ENCODE measurements at regions not wholly inside any gene's neighbourhood (a gene's known extent, or its start where the extent isn't known, plus 50 kb on each side); places are given as distances from the start of the nearest gene placed in this dataset.

DNA sequence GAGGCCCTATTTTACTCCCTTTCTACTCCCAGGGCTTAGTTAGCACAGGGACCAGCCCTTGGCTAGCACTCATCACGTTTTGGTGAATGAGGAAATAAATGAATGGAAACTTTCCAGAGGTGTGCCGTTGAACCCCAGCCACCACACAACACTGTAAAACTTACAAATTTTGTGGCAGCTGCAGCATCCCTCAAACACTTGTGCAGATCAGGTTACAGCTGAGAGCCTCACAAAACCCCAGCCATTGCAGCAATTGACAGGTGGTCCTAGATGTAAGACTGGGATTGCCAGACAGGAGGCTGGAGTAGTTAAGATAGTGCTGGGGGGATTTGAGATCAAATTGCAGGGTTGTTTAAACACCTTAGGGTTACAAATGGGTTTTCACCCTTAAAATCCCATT, 482.2 kb upstream of the KIF2A start:
- Histone ChIP-seq H2AFZ (ENCODE audit: low read depth, low read length) (no peak overlapping the region), H3K9me3 (replicated peaks; ENCODE audit: control insufficient read depth, insufficient read depth, low read length) (no peaks in the 10 kb centered on the region), H3K79me2 (ENCODE audit: control insufficient read depth, insufficient read depth, low read length) (no peaks in the 10 kb centered on the region), H3K27ac (ENCODE audit: insufficient read depth, low read depth, low read length) (no peak overlapping the region), H3K27me3 (ENCODE audit: control insufficient read depth in 2 of 2, insufficient read depth in 2 of 2, low read length in 2 of 2) (peaks cover 0 to 18% of the 10 kb centered on the region in 2 experiments), H3K9me1 (replicated peaks; ENCODE audit: control insufficient read depth, extremely low read depth, insufficient read depth, low read length) (no peaks in the 10 kb centered on the region), H3K4me2 (ENCODE audit: insufficient read depth, low read length) (no peak overlapping the region), H4K20me1 (replicated peaks; ENCODE audit: control insufficient read depth, extremely low read depth, insufficient read depth, low read length) (no peaks in the 10 kb centered on the region), H3K36me3 (ENCODE audit: control insufficient read depth in 2 of 2, extremely low read depth in 1 of 2, insufficient read depth in 2 of 2, low read length in 2 of 2) (no peaks in the 10 kb centered on the region), H3K4me3 (replicated peaks in 1 of 3; ENCODE audit: insufficient read depth in 1 of 3, low read depth in 1 of 3, low read length in 3 of 3) (no peak overlapping the region), H3K9ac (replicated peaks; ENCODE audit: extremely low read depth, insufficient read depth, low read length) (no peak overlapping the region), H3K4me1 (ENCODE audit: control insufficient read depth, extremely low read depth, insufficient read depth, low read length) (no peaks in the 10 kb centered on the region)
- TF ChIP-seq POLR2A (IDR thresholded peaks at IDR 0.05; ENCODE audit: low read depth, low read length) (no peak), EZH2 (IDR thresholded peaks at IDR 0.05; ENCODE audit: borderline replicate concordance, low read depth, low read length, severe bottlenecking) (no peak), GATA2 (IDR thresholded peaks at IDR 0.05; ENCODE audit: insufficient read depth, insufficient read length, low read depth, low read length) (no peak), MAX (IDR thresholded peaks at IDR 0.05; ENCODE audit: insufficient read depth, insufficient read length) (no peak), CTCF (IDR thresholded peaks at IDR 0.05; ENCODE audit: extremely low read depth in 1 of 2, insufficient read depth in 1 of 2, low read depth in 1 of 2, low read length in 2 of 2) (no peak), FOS (IDR thresholded peaks at IDR 0.05; ENCODE audit: borderline replicate concordance, insufficient read depth, low read length) (no peak), JUN (IDR thresholded peaks at IDR 0.05; ENCODE audit: borderline replicate concordance, insufficient read depth, insufficient read length, low read depth) (no peak)
- ChIA-PET CTCF (interaction anchor here (2.4 kb wide), 1 partner anchor 16 kb away, joined by 8 read pairs; no protein-coding TSS in a partner anchor), POLR2A (no interaction called here)
- intact Hi-C loops (cut with micrococcal nuclease) = no loop called here
- FAIRE-seq = no peak
- no peak for DNase-seq (ENCODE audit: low read depth, low spot score)
- dilution Hi-C loops (cut with MboI; ENCODE audit: extremely low pct_ligation_motif_present, low sequenced_read_pairs) = no loop called here
- BruUV-seq (replicated peaks) = no TSS peak
